NB4 (cell line): ENCODE measurements at regions not wholly inside any gene's neighbourhood (a gene's known extent, or its start where the extent isn't known, plus 50 kb on each side); places are given as distances from the start of the nearest gene placed in this dataset.

Source experiments
- CTCF ChIP-seq: IDR thresholded peaks from one replicate; pipeline ENCODE4 v1.5.1; 2012; ENCODE audit warnings: low read depth, low read length
- MAX ChIP-seq: IDR thresholded peaks from 2 replicates; pipeline ENCODE4 v1.6.1; 2011; ENCODE audit warnings: low read depth, low read length
- MYC ChIP-seq: IDR thresholded peaks from 2 replicates; pipeline ENCODE4 v1.6.1; 2011; ENCODE audit warnings: low read depth, low read length
- POLR2A ChIP-seq: IDR thresholded peaks from 2 replicates; pipeline ENCODE4 v1.6.1; 2011; ENCODE audit warnings: mild to moderate bottlenecking; ENCODE audit not compliant: insufficient read length; ENCODE audit errors: extremely low read depth

- TF ChIP-seq POLR2A (no peak), CTCF (no peak), MAX (no peak), MYC (no peak)
Measured at GRCh38 chr2:103520547-103520946, 758.7 kb downstream of the TMEM182 start.
